ENCODE measurements at regions not wholly inside any gene's neighbourhood (a gene's known extent, or its start where the extent isn't known, plus 50 kb on each side); places are given as distances from the start of the nearest gene placed in this dataset.

DNA sequence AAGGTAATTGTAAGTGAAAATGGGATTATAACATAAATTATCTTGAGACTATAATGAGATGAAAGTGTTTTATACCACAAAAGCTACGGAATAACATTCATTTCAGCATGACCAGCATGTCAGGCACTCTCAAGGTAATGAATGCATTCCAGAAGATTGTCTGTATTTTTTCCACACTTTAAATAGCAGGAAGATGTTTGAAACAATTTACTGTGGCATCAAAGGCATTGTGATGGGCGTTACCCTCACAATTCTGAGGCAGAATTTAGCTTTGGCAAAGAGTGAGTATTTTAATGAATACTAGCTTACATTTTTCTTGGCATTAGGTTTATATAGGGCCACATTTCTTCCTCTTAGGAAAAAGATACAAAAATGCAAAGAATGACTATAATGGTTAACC, 627.2 kb downstream of the BCKDHB start:
- intact Hi-C loops (cut with DNase I): no loop called here
- DNase-seq (no peak), ATAC-seq (no peak)

DNA sequence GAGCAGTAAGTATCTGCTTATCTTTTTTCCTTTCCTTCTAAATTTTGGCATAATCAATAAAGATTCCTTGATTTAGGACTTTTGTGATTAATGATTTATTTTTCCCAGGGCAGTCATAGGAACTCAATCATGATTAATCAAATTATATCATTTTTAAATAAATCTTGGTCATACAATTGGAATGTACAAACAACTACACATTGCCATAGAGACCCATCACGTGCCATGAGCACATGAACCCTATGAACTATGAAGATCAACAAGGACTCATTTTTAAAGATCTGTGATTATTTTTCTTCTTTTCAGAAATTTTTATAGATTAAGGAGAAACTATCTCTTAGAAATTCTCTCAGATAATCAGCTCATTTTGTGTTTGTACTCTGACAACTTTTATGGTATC, 622.4 kb downstream of the BCKDHB start:
- ATAC-seq (no peak), DNase-seq (no peak)
- intact Hi-C loops (cut with DNase I): no loop called here

DNA sequence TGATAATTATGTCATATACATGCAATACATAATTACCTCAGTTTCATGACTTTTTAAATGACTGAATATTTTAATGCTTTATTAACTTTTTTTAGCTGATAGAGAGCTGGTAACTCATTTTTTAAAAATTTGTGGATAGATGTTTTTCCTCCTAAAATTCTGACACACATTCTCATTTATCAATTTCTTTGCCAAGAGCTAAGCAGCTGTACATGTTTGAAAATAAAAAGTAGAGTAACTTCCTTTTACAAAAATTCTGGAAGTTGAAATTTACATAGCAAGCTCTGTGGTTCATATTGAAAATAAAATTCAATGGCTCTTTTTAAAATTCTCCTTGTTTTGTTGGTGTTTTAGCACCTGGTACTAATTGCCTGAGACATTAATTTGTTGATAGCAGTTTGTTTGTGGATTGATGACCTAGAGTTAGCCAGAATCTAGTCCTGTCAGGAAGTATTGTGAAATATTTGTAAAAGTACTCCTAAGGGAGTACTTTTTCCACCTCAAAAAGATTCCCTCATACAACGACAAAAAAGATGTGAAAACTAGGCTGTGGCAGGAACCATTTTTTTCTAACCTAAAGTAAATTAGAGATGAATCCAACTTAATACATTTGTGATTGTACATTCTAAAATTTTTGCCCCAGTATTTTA, 621.8 kb downstream of the BCKDHB start:
- intact Hi-C loops (cut with DNase I): no loop called here
- DNase-seq (no peak), ATAC-seq (no peak)

DNA sequence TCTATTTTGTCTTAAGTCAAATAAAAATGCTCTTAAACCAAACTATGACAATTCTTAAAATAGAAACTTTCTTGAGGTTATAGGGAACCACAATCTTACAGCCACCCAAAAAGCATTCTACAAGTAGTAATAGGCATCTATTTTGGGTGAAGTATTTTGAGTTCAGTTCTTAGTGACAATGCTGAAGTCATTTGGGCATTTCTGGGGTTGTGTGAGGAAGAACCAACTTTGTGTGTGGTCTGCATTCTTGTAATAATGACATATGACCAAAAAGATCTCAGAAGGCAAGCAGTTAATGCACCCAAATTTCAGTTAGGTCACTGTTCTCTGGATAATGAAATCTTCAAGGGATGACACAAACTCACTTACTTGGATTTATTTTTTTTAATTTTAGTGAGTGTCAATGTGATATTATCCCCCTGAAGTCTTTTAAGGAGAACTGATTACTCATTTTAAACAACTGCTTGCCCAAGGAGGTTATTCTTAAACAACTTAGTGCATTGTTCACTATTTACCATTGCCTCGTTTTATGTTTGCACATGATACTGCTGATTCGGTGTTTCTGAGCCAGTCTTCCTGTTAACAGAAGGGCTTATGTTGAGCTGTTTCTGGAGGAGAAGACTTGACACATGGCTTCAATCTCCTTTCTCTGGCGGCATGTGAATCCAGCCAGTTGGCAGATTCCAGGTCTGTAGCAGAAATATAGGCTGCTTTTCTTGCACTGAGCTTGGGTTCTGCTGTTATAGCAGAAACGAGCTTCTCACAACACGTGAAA, 618.9 kb downstream of the BCKDHB start:
- DNase-seq (no peak), ATAC-seq (no peak)
- intact Hi-C loops (cut with DNase I): no loop called here

DNA sequence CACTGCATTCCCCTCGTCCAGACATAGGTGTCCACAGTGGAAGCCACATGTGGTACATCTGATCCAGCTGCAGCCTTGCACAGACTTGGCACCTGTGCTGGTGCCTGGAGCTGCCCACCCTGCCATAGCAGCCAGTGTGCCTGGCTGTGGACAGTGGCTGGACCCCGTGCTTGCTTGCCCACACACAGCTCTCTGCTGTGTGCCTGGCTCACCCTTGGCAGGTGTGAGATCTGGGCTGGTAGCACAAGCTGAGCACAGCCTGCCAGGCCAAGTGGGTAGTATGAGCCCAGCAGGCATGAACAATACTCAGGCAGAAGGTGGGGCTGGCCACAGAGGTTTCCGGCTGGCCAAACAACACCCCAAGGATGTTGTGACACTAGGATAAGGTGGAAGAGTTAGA, 614.4 kb downstream of the BCKDHB start:
- no peak for ATAC-seq
- no peak for DNase-seq
- intact Hi-C loops (cut with DNase I): no loop called here

DNA sequence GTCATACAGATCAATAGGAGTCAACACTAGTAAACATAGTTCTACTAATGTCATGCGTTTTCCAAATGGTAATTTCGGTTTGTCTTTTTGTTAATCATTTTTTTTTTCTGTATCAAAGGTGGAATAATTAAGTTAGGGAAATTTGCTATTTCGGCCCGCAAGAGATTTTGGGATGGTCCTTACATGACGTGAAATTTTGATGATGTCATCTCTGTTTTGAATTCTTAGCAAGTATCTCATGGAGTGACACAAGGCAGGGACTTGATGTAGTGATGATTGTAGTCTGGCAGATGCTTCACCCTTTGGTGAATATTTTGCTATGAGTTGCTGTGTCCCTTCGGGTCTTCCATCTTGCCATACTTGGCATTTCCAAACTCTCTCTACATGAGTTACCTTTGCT, 608.0 kb downstream of the BCKDHB start:
- no peak for DNase-seq
- ATAC-seq: no peak
- intact Hi-C loops (cut with DNase I): no loop called here

DNA sequence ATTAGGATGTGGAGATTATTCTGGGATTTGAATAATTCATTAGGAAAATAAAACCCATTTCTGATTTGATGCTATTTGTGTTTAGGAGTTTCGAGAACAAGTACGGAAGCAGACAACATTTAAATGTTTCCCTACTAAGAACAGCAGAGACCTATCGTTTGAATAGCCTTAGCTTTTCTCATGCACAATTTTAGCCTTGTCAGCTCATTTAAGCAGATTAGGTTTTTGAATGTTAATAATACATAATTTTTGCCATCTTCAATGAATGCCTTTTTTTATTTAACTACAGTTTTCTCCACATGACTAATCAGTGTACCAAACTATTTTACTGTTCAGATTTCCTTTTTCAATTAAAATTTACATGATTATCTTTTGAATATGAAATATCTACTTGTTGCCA, 592.0 kb downstream of the BCKDHB start:
- intact Hi-C loops (cut with DNase I): no loop called here
- ATAC-seq (no peak), DNase-seq (no peak)

DNA sequence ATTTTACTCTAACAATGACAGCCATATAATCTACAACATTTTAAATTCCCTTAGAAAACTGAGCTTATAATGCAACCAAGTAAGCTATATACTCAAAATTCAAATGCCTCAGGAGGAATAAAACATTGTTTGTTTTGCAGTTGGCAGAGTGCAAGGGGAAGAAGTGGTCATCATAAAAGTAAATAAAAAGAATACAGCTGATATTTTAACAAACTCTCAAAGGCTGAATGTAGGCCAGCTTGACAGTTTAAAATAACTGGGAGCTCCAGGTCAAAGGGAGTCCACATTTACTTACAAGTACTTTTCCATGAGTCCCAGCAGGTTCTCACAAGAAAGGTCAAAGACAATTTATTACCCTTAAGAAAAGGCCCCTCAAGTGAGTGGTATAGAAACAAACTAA, 589.8 kb downstream of the BCKDHB start:
- ATAC-seq (no peak), DNase-seq (no peak)
- intact Hi-C loops (cut with DNase I): no loop called here

DNA sequence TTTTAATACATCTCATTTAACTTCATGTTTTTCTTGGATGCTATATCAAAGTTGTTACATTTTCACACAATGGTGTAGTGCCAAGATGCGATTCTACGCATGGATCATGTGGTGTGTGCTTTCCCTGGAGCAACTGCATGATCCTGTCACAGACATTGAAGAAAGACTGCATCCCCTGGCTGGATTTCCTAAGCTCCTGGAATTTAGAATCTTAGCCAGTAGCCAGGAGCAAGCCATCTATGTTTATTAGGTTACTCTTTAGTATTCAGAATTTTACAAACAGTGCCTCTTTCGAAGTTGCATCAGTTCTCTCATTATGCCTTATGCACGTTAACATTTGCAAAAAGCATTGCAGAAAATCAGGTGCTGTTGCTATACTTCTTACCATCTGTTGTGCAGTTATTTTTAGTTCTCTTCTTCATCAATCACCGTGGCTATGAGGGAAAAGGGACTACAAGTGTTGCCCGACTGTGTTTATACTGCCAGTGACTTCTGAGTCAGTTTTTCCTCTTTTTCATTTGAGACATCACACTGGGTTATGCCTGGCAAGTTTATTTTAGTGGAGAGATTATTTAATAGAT, 584.2 kb downstream of the BCKDHB start:
- no peak for ATAC-seq
- intact Hi-C loops (cut with DNase I): no loop called here
- no peak for DNase-seq

DNA sequence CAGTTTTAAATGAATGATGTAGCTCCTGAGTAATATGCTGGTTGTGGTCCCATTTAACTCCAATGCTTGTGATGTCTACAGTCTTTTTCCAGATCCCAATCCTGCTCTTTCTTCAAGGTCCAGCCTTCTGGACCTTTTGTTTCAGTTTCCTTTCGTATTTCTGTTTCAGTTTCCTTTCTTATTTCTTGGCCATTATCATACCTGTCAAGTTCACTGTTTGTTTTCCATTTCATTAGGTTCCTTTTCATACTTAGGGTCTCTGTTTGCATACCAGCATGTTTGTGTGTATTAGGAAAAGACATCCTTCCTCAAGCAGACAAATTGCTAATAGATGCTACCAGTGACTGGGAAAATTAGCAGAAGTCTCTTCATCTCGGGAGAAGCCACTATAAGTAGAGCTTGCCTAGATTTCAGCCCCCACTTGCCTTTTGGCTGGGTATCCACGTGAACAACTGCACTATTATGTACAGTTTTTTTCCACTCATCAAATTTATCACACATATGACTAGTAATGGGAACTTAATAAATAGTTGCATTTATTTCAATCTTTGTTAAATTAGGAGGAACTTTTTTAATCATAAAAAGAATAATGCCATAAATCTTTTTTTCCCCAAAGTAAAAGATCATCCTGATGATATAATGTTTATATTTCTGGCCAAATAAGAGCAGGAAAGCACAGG, 583.4 kb downstream of the BCKDHB start:
- ATAC-seq (no peak), DNase-seq (no peak)
- intact Hi-C loops (cut with DNase I): no loop called here

DNA sequence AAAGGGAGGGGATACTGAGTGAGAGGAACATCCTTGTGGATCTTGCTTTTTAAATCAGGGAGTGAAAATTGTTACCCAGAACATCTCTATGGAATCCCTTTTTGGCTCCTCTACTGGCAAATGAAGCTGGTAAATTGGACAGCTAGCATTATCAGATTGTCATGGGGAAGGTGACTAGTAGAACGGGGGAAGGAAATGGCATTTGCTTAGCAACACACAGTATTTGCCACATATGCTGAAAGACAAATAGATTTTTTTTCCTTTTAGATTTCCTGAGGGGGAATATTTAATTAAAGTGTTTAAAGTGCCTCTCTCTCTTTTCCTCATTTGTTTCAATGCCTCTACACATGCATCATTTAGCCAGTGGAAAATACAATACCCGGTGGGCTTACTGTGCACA, 573.5 kb downstream of the BCKDHB start:
- ATAC-seq: no peak
- intact Hi-C loops (cut with DNase I): no loop called here
- DNase-seq: no peak

DNA sequence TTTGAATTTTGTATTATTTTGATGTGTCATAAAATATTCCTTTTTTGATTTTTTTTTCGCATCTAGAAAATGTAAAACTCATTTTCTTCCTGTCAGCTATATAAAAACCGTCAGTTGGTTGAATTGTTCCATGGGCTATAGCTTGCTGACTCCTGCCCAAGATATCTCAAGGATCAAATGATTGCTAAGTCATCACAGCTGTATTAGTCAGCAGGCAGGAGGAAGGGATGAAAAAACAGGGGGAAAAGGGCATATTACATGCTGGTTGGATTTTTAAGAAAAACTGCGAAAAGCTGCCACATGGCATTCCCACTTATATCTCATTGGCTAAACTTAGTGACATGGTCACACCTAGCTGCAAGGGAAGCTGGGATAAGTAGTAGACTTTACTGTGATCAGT, 569.9 kb downstream of the BCKDHB start:
- ATAC-seq (no peak), DNase-seq (no peak)
- intact Hi-C loops (cut with DNase I): no loop called here

DNA sequence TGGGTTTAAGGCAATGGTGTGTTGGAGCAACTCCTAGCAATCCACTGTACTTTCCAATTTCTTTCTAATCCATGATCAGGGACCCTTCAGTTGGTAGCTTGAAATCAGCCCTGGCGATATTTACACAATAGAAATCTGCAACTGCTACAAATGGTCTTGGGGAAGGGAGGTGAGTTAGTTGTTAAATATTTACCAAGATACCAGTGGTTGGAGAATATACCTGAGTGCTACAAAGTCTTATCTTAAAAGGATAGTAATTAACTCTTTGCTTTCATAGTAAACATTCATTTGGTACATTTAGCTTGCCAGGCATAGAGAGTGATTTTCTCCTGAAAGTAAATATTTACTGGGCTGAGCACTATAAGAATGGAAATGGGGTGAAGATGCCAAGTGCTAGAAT, 568.2 kb downstream of the BCKDHB start:
- intact Hi-C loops (cut with DNase I): no loop called here
- ATAC-seq (no peak), DNase-seq (no peak)

DNA sequence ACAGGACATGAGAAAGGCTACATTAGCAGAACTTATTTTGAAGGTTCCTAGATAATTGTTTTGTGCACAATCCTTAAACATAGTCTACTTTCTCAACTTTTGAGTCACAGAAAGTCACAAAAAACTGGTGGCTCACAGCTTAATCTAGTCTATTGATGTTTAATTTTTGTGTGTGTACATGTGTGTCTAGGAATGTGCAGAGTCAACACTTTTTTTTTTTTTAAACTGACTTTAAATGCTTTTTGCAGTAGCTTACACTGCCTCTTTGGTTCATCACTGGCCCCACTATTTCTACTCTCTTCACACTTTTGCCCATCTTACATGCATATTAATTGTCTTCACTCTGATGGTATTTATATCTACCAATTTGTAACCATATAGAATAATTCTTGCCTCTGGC, 566.9 kb downstream of the BCKDHB start:
- intact Hi-C loops (cut with DNase I): no loop called here
- no peak for ATAC-seq
- no peak for DNase-seq

DNA sequence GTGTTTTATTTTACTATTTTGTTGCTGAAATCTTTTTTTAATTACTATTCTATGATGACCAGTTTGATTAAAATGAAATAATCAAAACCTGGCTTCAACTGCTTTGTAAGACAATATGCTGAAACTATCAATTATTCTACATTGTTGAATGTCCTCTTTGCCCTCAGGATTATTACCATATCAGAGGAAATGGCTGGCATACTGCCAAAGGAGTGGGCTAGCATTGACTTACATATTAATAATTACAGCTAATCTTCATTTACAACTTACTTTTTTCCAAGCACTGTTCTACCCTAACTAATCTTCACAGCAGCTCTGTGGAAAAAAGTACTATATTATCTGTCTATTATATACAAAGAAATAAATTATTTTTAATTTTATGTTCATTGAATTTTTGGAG, 560.5 kb downstream of the BCKDHB start:
- DNase-seq (no peak), ATAC-seq (no peak)
- intact Hi-C loops (cut with DNase I): no loop called here

DNA sequence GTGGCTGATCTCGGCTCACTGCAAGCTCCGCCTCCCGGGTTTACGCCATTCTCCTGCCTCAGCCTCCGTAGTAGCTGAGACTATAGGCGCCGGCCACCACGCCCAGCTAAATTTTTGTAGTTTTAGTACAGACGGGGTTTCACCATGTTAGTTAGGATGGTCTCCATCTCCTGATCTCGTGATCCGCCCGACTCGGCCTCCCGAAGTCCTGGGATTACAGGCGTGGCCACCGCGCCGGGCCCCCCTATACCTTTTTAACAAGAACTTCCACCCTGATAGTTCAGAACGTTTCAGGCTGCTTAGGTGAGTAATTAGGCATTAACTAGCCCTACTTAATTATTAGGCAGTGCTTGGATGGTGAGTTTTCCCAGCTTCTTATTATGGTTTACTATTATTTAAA, 552.5 kb downstream of the BCKDHB start:
- intact Hi-C loops (cut with DNase I): no loop called here
- ATAC-seq (no peak), DNase-seq (no peak)

DNA sequence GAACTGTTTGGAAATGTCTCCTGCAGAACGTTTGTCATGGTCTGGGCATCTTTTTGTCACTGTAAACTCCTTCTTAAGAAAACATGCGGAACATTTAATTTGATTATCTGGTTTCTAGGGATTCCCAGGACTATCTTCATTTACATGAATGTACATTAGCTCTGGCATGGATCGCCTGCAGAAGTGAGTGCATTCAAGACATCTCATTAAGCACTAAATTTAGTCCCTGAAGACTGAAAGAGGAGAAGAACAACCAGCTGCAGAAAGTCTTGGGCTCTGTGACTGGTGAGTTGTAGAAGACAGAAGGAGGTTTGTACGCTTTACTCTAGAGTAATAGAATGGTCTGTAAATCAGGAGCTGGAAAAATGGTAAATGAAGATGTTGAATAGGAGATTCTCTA, 540.7 kb downstream of the BCKDHB start:
- intact Hi-C loops (cut with DNase I): no loop called here
- ATAC-seq (no peak), DNase-seq (no peak)

DNA sequence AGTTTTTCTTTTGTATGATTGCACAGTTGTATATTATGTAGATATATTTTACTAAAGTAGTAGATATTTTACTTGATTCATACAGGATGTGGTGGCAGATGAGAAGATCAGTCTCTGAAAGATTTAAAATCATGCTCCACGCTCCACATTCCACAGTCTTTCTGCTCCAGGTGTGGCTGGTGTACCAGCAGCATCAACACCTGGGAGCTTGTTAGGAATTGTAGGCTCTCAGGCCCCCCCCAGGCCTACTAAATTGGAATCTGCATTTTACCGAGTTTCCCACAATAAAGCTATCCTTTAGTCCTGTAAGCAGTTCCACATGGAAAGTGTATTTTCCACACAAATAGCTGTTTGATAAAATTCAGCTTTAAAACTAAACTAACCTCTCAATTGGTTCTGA, 537.4 kb downstream of the BCKDHB start:
- ATAC-seq (no peak), DNase-seq (no peak)
- intact Hi-C loops (cut with DNase I): no loop called here

DNA sequence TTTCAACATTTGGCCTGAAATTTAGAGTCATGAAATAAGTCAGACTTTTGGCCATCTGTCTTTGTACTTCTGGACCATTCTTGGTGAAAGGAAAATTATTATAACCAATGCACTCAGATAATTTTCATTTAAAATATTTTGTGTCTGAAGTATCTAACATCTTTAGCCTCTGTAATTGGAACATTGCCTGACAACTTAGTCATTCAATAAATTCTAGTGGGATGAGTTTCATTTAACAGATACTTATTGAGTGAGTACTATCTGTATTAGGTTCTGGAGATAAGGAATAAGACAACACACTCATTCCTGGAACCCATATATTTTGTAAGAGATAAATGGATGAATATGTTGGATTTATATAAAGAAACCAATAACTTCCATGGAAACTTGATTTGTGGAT, 536.0 kb downstream of the BCKDHB start:
- DNase-seq (no peak), ATAC-seq (no peak)
- intact Hi-C loops (cut with DNase I): no loop called here

DNA sequence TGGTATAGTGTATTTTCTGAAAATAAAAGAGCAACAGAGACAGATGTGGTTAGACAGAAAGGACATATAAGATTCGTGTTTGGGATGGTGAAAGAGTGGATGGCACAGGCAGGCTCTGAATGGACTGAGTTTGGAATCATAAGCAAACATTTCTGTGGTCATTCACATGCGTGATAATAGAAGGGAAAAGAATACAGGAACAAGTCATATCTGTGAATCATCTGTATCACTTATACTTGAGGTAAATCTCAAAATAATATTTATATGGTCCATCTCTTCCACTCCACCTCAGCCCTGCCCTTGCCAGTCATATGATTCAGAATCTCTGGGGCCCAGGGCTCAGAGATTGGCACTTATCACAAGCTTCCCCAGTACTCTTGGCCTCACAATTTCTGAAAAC, 535.1 kb downstream of the BCKDHB start:
- intact Hi-C loops (cut with DNase I): no loop called here
- ATAC-seq (no peak), DNase-seq (no peak)

DNA sequence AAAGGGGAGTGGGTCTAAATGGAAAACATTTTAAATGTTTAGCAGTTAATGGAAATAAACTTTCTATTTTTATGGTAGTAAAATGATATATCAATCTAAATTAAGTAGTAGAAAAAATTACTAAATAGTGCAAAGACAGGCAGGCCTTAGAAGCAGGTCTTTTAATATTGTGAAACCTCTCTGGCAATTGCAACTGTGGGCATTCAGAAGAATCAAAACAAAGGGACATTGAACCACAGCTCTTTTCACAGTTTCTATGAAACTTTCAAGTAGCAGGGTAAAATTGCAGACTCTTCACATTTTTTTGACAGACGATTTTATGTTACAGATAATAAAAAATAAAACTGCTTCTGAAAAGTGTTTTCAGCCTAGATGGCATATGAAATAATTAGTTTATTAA, 533.7 kb downstream of the BCKDHB start:
- intact Hi-C loops (cut with DNase I): no loop called here
- no peak for ATAC-seq
- DNase-seq: no peak

All from left cardiac atrium (tissue), 4 donors.